Caco-2 (cell line): ENCODE measurements at regions not wholly inside any gene's neighbourhood (a gene's known extent, or its start where the extent isn't known, plus 50 kb on each side); places are given as distances from the start of the nearest gene placed in this dataset.

Experiments
- BruUV-seq: library from RNA; stranded (reverse); fragments of 400-500 nt; replicated peaks from 2 replicates; lab custom pipeline; 2021; lab: Mats Ljungman, UMichigan
- CTCF ChIA-PET: fragments of 300-600 bp; sonication (Branson Sonifier 250); formaldehyde crosslinking; loops from one replicate; lab custom pipeline; 2022; ENCODE audit warnings: antibody characterized with exemption; lab: Charles Lee
- POLR2A ChIA-PET: fragments of 300-600 bp; sonication (Branson Sonifier 250); formaldehyde crosslinking; loops from one replicate; lab custom pipeline; 2022; ENCODE audit warnings: antibody characterized with exemption; lab: Charles Lee
- DNase-seq, 2 experiments: peaks; one replicate each; pipeline versions ENCODE4 v3.0.0 to v3.0.0-alpha.2; 2020 to 2022
- H3K27me3 ChIP-seq: replicated peaks from 2 replicates; pipeline ENCODE4 v1.6.0; 2011; ENCODE audit warnings: low read length; ENCODE audit not compliant: control insufficient read depth, insufficient read depth
- H3K36me3 ChIP-seq: 2 replicates; pipeline ENCODE4 v1.5.1; 2011; ENCODE audit warnings: low read length; ENCODE audit not compliant: control insufficient read depth, insufficient read depth
- H3K4me1 ChIP-seq: fragments of 250-450 bp; sonication (Bioruptor Pico); 2 replicates; pipeline ENCODE4 v1.5.1; 2020; ENCODE audit warnings: mild to moderate bottlenecking
- H3K4me3 ChIP-seq: 2 replicates; pipeline ENCODE4 v1.5.1; 2011; ENCODE audit warnings: low read depth, mild to moderate bottlenecking, control low read depth, low read length
- H3K9me3 ChIP-seq: fragments of 250-450 bp; sonication (Bioruptor Pico); 2 replicates; pipeline ENCODE4 v1.5.1; 2020; ENCODE audit warnings: mild to moderate bottlenecking, moderate library complexity
- H3K27ac Mint-ChIP-seq: one replicate; pipeline ENCODE4 v1.8.0; 2022; ENCODE audit warnings: mixed read lengths; ENCODE audit not compliant: unreplicated experiment
- H3K27me3 Mint-ChIP-seq: one replicate; pipeline ENCODE4 v1.8.0; 2022; ENCODE audit warnings: mixed read lengths; ENCODE audit not compliant: insufficient read depth, unreplicated experiment
- H3K36me3 Mint-ChIP-seq: one replicate; pipeline ENCODE4 v1.8.0; 2022; ENCODE audit warnings: mild to moderate bottlenecking, mixed read lengths; ENCODE audit not compliant: insufficient read depth, unreplicated experiment
- H3K4me1 Mint-ChIP-seq: one replicate; pipeline ENCODE4 v1.8.0; 2022; ENCODE audit warnings: low read depth, mixed read lengths; ENCODE audit not compliant: unreplicated experiment
- H3K4me3 Mint-ChIP-seq: one replicate; pipeline ENCODE4 v1.8.0; 2022; ENCODE audit warnings: mild to moderate bottlenecking, moderate library complexity, mixed read lengths; ENCODE audit not compliant: unreplicated experiment
- H3K9me3 Mint-ChIP-seq: one replicate; pipeline ENCODE4 v1.8.0; 2022; ENCODE audit warnings: mixed read lengths; ENCODE audit not compliant: unreplicated experiment
- intact Hi-C: fragments of 100-400 bp; cut with micrococcal nuclease; formaldehyde crosslinking; loops from one replicate; pipeline ENCODE4 v1.10.0; 2022; ENCODE audit not compliant: unreplicated experiment
- TF ChIP-seq, protein P1 (sequence below), 2 experiments: fragments of 200-600 bp in 1 of 2; IDR thresholded peaks; 1 replicate in 1 of 2; 2 replicates in 1 of 2; pipeline versions ENCODE4 v1.5.1 to v1.8.0; 2011 to 2022; ENCODE audit warnings: antibody characterized with exemption in 1 of 2, control low read depth in 1 of 2, inconsistent platforms in 1 of 2, low read depth in 1 of 2, low read length in 1 of 2, mild to moderate bottlenecking in 1 of 2, moderate library complexity in 1 of 2; ENCODE audit not compliant: insufficient read depth in 1 of 2, severe bottlenecking in 1 of 2, unreplicated experiment in 1 of 2

DNA sequence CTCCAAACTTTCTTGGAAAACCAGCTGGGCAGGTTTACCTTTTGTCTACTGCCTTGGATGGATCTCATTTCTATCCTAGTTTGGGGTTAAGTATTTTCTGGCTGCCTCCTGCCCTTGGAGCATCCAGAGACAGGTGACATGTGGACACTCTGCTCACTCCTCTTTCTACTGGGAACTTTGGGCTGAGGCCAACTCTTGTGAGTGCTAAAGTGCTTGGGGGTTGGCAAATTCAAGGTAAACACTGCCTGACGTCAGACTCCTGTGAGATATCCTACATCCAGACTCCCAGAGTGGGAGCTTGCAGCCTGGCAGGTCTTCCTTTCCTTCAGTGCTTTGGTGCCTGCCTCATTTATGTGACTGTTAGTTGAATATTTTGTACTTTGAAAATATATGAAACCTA is 388.1 kb downstream of the KCNRG start:
- ChIA-PET POLR2A (no interaction called here), CTCF (no interaction called here)
- TF ChIP-seq, protein P1, sequence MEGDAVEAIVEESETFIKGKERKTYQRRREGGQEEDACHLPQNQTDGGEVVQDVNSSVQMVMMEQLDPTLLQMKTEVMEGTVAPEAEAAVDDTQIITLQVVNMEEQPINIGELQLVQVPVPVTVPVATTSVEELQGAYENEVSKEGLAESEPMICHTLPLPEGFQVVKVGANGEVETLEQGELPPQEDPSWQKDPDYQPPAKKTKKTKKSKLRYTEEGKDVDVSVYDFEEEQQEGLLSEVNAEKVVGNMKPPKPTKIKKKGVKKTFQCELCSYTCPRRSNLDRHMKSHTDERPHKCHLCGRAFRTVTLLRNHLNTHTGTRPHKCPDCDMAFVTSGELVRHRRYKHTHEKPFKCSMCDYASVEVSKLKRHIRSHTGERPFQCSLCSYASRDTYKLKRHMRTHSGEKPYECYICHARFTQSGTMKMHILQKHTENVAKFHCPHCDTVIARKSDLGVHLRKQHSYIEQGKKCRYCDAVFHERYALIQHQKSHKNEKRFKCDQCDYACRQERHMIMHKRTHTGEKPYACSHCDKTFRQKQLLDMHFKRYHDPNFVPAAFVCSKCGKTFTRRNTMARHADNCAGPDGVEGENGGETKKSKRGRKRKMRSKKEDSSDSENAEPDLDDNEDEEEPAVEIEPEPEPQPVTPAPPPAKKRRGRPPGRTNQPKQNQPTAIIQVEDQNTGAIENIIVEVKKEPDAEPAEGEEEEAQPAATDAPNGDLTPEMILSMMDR (IDR thresholded peaks at IDR 0.05; ENCODE audit: insufficient read depth in 1 of 2, low read depth in 1 of 2, low read length in 1 of 2, severe bottlenecking in 1 of 2, unreplicated experiment in 1 of 2) = no peak
- Histone ChIP-seq H3K4me3 (no peak overlapping the region), H3K27me3 (no peaks in the 10 kb centered on the region), H3K9me3 (no peaks in the 10 kb centered on the region), H3K4me1 (no peaks in the 10 kb centered on the region), H3K36me3 (no peaks in the 10 kb centered on the region; the same call in 1 of the 2 replicates)
- intact Hi-C loops = no loop called here
- Mint-ChIP-seq H3K9me3 (peaks cover 7% of the 10 kb centered on the region), H3K27ac (no peak overlapping the region), H3K36me3 (no peaks in the 10 kb centered on the region), H3K4me1 (no peaks in the 10 kb centered on the region), H3K4me3 (no peak overlapping the region), H3K27me3 (no peaks in the 10 kb centered on the region)
- BruUV-seq = no TSS peak
- DNase-seq = no peak

GRCh38 chr13:50404116-50404515 is 388.9 kb downstream of the KCNRG start:
- no peaks in the 10 kb centered on the region for H3K4me1 Mint-ChIP-seq
- intact Hi-C loops = no loop called here
- Histone ChIP-seq H3K4me3 (no peak overlapping the region), H3K4me1 (no peaks in the 10 kb centered on the region), H3K36me3 (no peaks in the 10 kb centered on the region; the same call in 1 of the 2 replicates), H3K9me3 (no peaks in the 10 kb centered on the region), H3K27me3 (no peaks in the 10 kb centered on the region)
- peaks cover 7% of the 10 kb centered on the region for H3K9me3 Mint-ChIP-seq
- no peak for DNase-seq
- POLR2A ChIA-PET = no interaction called here
- TF ChIP-seq, protein P1 (IDR thresholded peaks at IDR 0.05; ENCODE audit: insufficient read depth in 1 of 2, low read depth in 1 of 2, low read length in 1 of 2, severe bottlenecking in 1 of 2, unreplicated experiment in 1 of 2) = no peak
- H3K27me3 Mint-ChIP-seq = no peaks in the 10 kb centered on the region
- no peak overlapping the region for H3K27ac Mint-ChIP-seq
- no TSS peak for BruUV-seq
- H3K4me3 Mint-ChIP-seq = no peak overlapping the region
- no peaks in the 10 kb centered on the region for H3K36me3 Mint-ChIP-seq
- CTCF ChIA-PET = no interaction called here

DNA sequence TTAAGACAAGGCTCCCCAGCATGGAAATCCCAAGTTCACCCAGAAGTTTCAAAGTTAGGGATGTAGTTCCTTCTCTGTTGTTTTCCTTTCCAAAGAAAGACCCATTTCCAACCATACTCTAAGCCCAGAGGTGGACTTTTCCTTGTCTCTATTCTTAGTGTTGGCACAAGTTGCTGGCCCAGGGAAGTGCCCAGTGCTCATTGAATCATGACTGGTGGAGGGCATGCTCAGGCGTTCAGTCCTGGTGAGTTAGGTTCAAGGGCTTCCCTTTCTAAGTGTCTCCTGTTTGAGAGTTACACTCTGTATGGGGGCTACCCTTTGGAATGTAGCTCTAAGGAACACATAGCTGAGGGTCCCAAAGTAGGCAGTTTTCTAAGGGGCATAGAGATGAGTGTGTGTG is 389.5 kb downstream of the KCNRG start:
- Histone ChIP-seq H3K36me3 (no peaks in the 10 kb centered on the region; the same call in 1 of the 2 replicates), H3K9me3 (no peaks in the 10 kb centered on the region), H3K27me3 (no peaks in the 10 kb centered on the region), H3K4me1 (no peaks in the 10 kb centered on the region), H3K4me3 (no peak overlapping the region)
- TF ChIP-seq, protein P1 (IDR thresholded peaks at IDR 0.05; ENCODE audit: insufficient read depth in 1 of 2, low read depth in 1 of 2, low read length in 1 of 2, severe bottlenecking in 1 of 2, unreplicated experiment in 1 of 2) = no peak
- Mint-ChIP-seq H3K4me3 (no peak overlapping the region), H3K27ac (no peak overlapping the region), H3K36me3 (no peaks in the 10 kb centered on the region), H3K9me3 (peaks cover 7% of the 10 kb centered on the region), H3K27me3 (no peaks in the 10 kb centered on the region), H3K4me1 (no peaks in the 10 kb centered on the region)
- POLR2A ChIA-PET = no interaction called here
- intact Hi-C loops = no loop called here
- CTCF ChIA-PET = no interaction called here
- BruUV-seq = no TSS peak
- no peak for DNase-seq
